ENCODE measurements at regions not wholly inside any gene's neighbourhood (a gene's known extent, or its start where the extent isn't known, plus 50 kb on each side); places are given as distances from the start of the nearest gene placed in this dataset.
A peak's percentile ranks its signal among the peaks of the same experiment; 100 is the strongest.

DNA sequence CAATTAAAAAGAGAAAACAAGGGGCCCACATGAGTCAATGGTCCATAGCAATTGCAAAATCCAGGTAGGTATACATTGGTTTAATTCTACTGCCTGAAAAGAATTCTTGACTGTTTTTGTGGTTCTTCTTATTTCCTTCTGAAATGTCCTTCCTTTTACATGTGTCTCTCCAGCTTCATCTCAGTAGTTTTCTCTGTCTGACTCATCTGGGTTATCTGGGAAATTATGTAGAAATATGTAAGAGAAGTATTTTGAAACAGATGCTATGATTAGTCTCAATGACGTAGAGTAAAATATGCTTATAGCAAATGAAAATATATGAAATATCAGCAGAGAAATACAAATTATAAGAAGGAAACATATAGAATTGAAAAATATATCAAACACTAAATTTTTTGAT lies 953.2 kb downstream of the BRINP3 start:
- no peak for DNase-seq (ENCODE audit: insufficient read length, low spot score)
- no peak for FAIRE-seq
- TF ChIP-seq POLR2A (IDR thresholded peaks at IDR 0.05; ENCODE audit: low read depth, low read length), result no peak

DNA sequence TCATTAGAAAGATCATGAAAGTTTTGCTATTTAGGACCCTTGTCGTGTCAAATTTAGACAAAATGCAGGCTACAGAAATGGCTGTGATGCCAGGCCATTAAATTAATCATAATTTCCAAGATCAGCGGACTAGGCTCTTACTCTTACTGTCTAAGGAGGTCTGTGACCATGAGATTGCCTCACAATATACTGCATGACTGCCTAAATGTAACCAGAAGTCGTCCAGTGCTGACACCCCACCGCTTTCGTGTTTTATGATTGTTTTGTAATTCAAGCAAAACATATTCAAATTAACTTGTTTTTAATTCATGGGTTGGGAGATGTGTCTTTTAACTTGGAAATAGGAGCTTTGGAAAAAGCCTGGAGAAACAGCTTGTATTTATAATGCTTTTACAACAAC lies 947.5 kb downstream of the BRINP3 start:
- no peak for TF ChIP-seq POLR2A (IDR thresholded peaks at IDR 0.05; ENCODE audit: low read depth, low read length)
- FAIRE-seq, result no peak
- DNase-seq (ENCODE audit: insufficient read length, low spot score), result no peak

DNA sequence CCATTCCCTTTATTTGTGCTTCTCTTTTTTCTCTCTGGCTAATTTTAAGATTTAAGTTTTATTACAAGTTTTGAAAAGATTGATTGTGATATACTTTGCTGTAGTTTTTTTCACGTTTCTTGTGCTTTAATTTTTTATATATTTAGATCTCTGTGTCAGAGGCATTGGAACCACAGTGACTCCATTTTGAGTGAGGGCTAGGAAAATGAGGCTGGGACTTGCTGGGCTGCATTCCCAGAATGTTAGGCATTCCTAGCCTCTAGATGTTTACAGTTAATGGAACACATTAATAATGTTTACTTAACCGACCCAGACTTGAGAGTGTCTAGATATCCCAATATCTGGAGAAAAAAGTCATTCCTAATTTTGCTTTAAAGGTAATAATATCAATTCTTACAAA lies 939.4 kb downstream of the BRINP3 start:
- DNase-seq (ENCODE audit: insufficient read length, low spot score), result no peak
- FAIRE-seq, result no peak
- TF ChIP-seq POLR2A (IDR thresholded peaks at IDR 0.05; ENCODE audit: low read depth, low read length), result no peak

DNA sequence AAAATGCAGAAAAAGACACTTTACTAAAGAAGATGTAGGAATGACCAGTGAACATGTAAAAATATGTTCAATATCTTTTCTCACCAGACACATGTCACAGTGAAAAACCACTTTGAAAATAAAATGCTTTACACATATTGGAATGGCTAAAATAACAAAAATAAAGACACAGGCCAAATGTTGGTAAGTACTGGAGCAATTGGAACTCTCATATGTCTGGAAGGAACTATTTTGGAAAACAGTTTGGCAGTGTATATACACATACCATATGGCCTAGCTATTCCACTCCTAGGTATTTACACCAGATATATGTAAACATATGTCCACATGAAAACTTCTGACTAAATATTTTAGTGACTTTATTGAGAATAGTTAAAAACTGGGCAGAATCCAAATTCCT lies 927.2 kb downstream of the BRINP3 start:
- no peak for DNase-seq (ENCODE audit: insufficient read length, low spot score)
- FAIRE-seq, result no peak
- TF ChIP-seq POLR2A (IDR thresholded peaks at IDR 0.05; ENCODE audit: low read depth, low read length), result no peak

DNA sequence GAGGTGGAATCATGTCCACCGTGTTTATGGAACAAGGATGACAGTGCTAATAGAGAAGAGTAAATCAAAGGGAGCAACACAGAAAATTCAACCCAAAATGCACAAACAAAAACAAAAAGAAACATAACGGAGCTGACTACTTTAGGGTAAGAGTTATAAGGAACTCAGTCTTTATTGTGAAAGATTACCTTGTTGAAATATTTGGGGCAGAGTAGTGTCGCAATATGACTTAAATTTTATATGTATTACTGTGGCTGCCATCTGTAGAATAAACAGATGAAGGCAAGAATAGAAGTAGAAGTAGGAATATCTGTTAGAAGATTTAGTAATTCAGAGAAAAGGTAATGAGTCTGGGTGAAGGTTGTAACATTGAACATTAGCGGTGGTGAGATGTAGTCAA lies 913.9 kb downstream of the BRINP3 start:
- FAIRE-seq, result no peak
- no peak for TF ChIP-seq POLR2A (IDR thresholded peaks at IDR 0.05; ENCODE audit: low read depth, low read length)
- DNase-seq (ENCODE audit: insufficient read length, low spot score), result no peak

DNA sequence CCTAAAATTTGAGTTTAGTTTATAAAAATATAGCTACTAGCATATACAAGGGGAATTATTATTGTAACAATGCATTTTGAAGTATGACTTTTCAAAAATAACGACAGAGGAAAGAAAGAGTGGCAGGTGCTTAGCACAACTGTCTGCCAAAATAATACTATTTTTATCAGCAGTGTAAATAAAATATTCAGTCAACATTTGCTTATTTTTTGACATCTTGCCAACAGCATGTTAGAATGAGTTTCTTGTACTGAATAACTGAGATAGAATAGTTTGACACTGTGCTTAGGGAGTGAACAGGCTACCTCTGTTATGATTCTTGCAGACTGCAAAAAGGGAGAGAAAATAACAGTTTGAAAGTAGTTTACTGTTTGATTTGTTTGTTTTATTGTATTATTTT lies 909.8 kb downstream of the BRINP3 start:
- TF ChIP-seq POLR2A (IDR thresholded peaks at IDR 0.05; ENCODE audit: low read depth, low read length), result no peak
- DNase-seq (ENCODE audit: insufficient read length, low spot score) (no peak), FAIRE-seq (no peak)

DNA sequence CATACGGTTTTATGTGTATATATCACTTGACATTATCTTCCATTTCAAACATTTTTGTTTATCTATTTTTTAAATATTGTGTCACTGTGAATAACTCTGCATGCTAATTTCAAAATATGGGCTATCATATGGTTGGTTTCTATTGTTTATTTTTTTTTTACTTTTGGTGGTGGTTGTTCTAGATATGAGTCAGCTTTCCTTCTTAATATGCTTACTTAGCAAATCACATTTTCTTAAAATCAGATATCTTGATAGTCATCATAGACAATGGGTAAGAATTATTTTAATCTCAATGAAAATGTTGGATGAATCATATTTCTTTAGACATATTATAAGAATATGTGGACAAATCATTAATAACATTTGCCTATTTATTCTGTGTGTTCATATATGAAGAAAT lies 881.5 kb downstream of the BRINP3 start:
- DNase-seq (ENCODE audit: insufficient read length, low spot score) (no peak), FAIRE-seq (no peak)
- TF ChIP-seq POLR2A (IDR thresholded peaks at IDR 0.05; ENCODE audit: low read depth, low read length), result no peak

DNA sequence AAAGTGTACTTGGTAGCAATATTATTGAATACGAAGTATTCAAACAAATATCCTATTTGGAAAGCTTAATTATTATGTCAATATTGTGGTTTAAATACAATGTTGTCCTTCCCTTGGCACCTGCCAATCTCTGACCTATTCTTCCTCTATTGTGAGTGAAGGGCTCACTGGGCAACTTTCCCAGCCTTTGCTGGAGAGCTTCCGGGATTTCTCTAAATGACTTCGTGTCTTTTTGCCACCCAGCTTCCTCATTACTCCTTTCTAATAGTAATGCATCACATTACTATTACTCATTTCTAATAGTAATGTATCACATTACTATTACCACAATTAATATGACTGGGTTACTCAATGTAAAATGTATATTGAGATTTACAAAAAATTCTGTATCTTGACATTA lies 880.6 kb downstream of the BRINP3 start:
- no peak for TF ChIP-seq POLR2A (IDR thresholded peaks at IDR 0.05; ENCODE audit: low read depth, low read length)
- FAIRE-seq, result no peak
- no peak for DNase-seq (ENCODE audit: insufficient read length, low spot score)

DNA sequence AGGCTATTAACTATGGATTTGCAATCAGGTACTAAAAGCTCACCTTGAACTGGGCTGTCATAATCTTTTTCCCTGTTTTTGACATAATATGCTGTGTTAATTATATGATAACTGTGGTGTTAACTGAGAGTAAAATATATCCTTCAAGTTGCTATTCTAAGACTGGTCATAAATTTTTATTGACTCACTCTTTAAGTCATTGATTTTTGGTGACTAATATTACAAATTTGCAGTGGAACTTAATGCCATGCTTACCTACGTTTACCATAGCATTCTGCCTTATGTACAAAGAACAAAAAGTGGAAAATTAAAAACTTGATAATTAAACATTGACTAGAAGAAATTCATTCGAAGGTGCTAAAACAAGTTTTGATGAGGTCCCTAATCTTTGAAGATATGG lies 872.4 kb downstream of the BRINP3 start:
- no peak for TF ChIP-seq POLR2A (IDR thresholded peaks at IDR 0.05; ENCODE audit: low read depth, low read length)
- FAIRE-seq (peak; percentile 58), DNase-seq (ENCODE audit: insufficient read length, low spot score) (no peak)

DNA sequence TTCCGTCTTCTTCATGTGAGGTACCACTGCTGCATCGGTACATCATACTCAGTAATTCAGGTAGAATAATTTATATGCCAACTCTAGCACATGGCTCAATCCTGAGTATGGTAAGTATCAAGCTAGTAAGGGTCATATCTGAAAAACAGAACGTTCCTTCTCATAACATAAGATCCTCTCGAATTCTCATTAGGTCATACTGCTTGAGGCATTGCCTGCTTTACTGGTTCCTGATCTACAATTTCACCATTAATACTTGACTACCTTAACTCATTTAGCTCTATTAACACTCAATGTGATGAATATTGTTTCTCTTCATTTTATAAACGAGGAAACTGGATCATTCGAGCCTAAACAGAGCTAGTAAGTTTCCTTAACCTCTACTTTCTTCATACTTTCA lies 871.6 kb downstream of the BRINP3 start:
- DNase-seq (ENCODE audit: insufficient read length, low spot score), result no peak
- FAIRE-seq, result peak; percentile 20
- TF ChIP-seq POLR2A (IDR thresholded peaks at IDR 0.05; ENCODE audit: low read depth, low read length), result no peak

DNA sequence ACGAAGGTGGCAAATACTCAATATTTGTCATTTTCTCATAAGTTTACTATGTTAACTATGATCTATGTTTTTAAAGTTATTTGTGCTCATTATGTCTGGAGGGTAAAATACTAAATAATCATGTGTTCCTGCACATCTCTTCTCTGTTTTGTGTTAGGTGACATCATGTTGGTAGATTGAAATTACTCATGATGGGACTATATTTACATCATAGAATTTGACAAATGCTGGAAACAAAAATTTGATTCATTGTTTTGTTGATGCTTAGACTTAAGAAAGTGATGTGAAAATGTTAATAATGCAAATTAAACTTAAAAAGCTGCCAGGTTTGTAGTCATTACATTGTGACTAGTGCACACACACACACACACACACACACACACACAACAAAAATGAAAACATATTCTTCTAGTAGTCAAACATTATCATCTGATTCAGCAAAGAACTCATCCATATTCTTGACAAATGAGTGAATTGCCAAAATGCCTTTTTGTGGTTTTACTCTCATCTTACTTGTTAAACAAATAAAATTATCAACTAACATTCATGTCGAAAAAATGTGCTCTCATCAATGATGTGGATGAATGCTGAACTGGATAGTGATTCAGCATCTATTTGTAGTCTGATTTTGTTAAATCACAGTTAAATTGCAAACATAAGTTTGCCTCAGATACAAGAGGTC lies 870.7 kb downstream of the BRINP3 start:
- TF ChIP-seq POLR2A (IDR thresholded peaks at IDR 0.05; ENCODE audit: low read depth, low read length), result no peak
- FAIRE-seq (peak; percentile 89), DNase-seq (ENCODE audit: insufficient read length, low spot score) (no peak)

DNA sequence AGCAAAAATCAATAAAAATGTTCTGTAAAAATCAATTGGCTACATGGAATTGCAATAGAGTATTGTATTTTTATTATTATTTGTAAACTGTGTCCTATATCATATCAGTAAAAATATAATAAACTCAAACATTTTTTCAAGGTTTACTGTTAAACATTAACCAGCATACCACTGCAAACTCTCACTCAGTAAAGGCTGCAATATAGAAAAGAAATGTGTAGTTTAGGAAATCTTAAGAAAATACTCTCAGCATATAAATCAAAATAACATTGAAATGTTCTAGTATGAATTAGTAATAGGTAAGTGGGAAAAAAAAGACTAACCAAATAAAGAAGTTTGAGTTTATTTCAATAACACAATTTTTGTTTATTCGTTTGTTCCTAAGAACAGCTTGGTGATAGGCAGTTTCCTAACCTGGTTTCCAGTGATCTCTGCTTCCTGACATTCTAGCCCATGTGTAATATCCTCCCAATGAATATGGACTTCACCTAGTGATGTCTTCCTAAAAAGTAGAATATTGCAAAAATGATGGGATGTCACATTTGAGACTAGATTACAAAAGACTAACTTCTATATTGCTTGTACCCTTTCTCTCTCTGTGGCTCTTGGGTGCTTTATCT lies 870.1 kb downstream of the BRINP3 start:
- FAIRE-seq (peak; percentile 6), DNase-seq (ENCODE audit: insufficient read length, low spot score) (no peak)
- TF ChIP-seq POLR2A (IDR thresholded peaks at IDR 0.05; ENCODE audit: low read depth, low read length), result no peak

DNA sequence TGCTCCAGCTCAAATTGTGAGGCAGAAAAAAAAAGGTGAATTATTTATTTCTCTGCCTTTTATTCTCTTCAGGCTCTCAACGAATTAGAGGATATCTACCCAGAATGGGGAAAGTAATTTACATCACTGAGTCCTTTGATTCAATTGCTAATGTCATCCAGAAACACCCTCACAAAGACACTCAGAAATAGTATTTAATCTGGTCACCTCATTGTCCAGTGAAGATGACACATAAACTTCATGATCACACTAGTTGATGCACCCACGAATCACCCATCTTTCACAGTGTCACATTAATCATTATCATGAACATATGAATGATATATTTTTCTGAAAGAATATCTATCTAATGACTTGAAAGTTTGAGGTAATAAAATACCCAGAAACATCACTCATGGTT lies 868.5 kb downstream of the BRINP3 start:
- TF ChIP-seq POLR2A (IDR thresholded peaks at IDR 0.05; ENCODE audit: low read depth, low read length), result no peak
- FAIRE-seq, result no peak

DNA sequence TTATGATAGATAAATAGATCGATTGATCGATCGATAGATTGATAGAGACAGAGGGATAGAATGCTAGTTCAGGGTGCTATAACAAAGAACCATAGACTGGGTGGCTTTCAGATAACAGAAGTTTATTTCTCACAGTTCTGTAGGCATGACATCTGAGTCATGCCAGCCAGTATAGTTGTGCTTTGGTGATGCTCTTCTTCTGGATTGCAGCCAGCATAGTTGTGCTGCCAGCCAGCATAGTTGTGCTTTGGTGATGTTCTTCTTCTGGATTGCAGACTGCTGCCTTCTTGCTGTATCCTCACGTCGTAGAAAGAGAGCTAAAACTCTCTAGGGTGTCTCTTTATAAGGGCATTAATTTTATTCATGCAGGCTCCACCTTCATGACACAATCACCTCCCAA lies 860.8 kb downstream of the BRINP3 start:
- FAIRE-seq, result peak; percentile 98
- DNase-seq (ENCODE audit: insufficient read length, low spot score), result no peak
- TF ChIP-seq POLR2A (IDR thresholded peaks at IDR 0.05; ENCODE audit: low read depth, low read length), result no peak

More for the DNA sequence above, 868.5 kb downstream of the BRINP3 start:
- no peak for DNase-seq (ENCODE audit: insufficient read length, low spot score)

DNA sequence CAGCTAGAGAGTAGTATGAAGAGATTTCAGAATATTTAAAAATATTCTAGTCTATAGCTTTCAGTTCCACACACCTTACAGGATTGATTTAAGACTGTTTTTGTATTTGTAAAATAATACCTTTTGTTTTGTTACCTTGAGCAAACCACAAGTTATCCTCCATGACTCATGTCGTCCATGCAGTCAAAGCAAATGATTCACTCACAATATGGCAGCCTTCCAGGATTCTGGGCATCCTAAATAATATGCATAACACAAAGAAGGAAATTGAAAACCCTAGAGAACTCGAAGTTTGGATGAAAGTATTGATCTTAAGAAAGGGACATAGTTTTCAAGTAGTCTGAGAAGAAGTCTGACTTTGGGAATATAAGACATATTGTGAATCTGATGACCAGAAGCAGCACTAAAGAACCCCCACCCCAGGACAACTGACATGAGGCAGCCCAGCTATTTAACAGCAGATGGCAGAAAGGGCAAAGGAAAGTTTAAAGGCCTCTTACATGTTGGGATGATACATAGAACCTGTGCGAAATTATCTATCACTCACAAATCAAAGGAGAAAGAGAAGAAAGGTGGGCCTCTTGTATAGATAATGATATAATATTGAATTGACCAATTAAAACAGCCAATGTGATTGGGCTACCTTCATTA lies 857.9 kb downstream of the BRINP3 start:
- DNase-seq (ENCODE audit: insufficient read length, low spot score) (no peak), FAIRE-seq (peak; percentile 97)
- TF ChIP-seq POLR2A (IDR thresholded peaks at IDR 0.05; ENCODE audit: low read depth, low read length), result no peak

Measured in H54 (cell line).